ENCODE measurements at regions not wholly inside any gene's neighbourhood (a gene's known extent, or its start where the extent isn't known, plus 50 kb on each side); places are given as distances from the start of the nearest gene placed in this dataset.
"Not testable (repeated sequence)": the region's sequence is repeated elsewhere in the genome, so short reads cannot be mapped to it uniquely, and the experiment has no call there.

- not testable (repeated sequence) for DNase-seq (ENCODE audit: low read depth in 6 of 9, low spot score in 9 of 9); H3K4me3 ChIP-seq (ENCODE audit: low read length in 2 of 2); H3K36me3 ChIP-seq (ENCODE audit: control insufficient read depth in 2 of 2, insufficient read depth in 2 of 2, low read length in 1 of 2); H3K9me3 ChIP-seq (ENCODE audit: control insufficient read depth in 2 of 2, insufficient read depth in 1 of 2, low read length in 1 of 2); H3K27ac ChIP-seq (ENCODE audit: low read depth in 1 of 2, low read length in 1 of 2); H3K4me1 ChIP-seq (ENCODE audit: control insufficient read depth in 2 of 2, insufficient read depth in 2 of 2, low read length in 2 of 2); H3K27me3 ChIP-seq (ENCODE audit: control insufficient read depth in 2 of 2, insufficient read depth in 1 of 2, low read length in 1 of 2)
- WGBS: 96% methylated on average over 3 of the region's 3 CpGs
These were observed 83.9 kb upstream of the TSLP start for GRCh38 chr5:110987573-110987972.

- no peaks in the 10 kb centered on the region for H3K27me3 ChIP-seq (ENCODE audit: control insufficient read depth in 2 of 2, insufficient read depth in 1 of 2, low read length in 1 of 2)
- no peak overlapping the region for H3K4me3 ChIP-seq (ENCODE audit: low read length in 2 of 2)
- no peaks in the 10 kb centered on the region for H3K4me1 ChIP-seq (ENCODE audit: control insufficient read depth in 2 of 2, insufficient read depth in 2 of 2, low read length in 2 of 2)
- H3K36me3 ChIP-seq (ENCODE audit: control insufficient read depth in 2 of 2, insufficient read depth in 2 of 2, low read length in 1 of 2): no peaks in the 10 kb centered on the region
- no peak overlapping the region for H3K27ac ChIP-seq (ENCODE audit: low read depth in 1 of 2, low read length in 1 of 2)
- H3K9me3 ChIP-seq (ENCODE audit: control insufficient read depth in 2 of 2, insufficient read depth in 1 of 2, low read length in 1 of 2): no peaks in the 10 kb centered on the region
- WGBS: 63% methylated on average over 2 of the region's 2 CpGs
- DNase-seq (ENCODE audit: low read depth in 6 of 9, low spot score in 9 of 9): no peak
These were observed 74.8 kb upstream of the TSLP start for GRCh38 chr5:110996742-110997141.

GRCh38 chr5:111002036-111002435 lies 69.5 kb upstream of the TSLP start:
- WGBS: 90% methylated on average over 3 of the region's 3 CpGs

GRCh38 chr5:111003623-111004022 lies 67.9 kb upstream of the TSLP start:
- 98% methylated on average over 1 of the region's 1 CpG for WGBS
- Histone ChIP-seq H3K27me3 (ENCODE audit: control insufficient read depth in 2 of 2, insufficient read depth in 1 of 2, low read length in 1 of 2) (no peaks in the 10 kb centered on the region), H3K27ac (ENCODE audit: low read depth in 1 of 2, low read length in 1 of 2) (no peak overlapping the region), H3K4me1 (ENCODE audit: control insufficient read depth in 2 of 2, insufficient read depth in 2 of 2, low read length in 2 of 2) (no peaks in the 10 kb centered on the region), H3K36me3 (ENCODE audit: control insufficient read depth in 2 of 2, insufficient read depth in 2 of 2, low read length in 1 of 2) (no peaks in the 10 kb centered on the region), H3K4me3 (ENCODE audit: low read length in 2 of 2) (no peak overlapping the region), H3K9me3 (ENCODE audit: control insufficient read depth in 2 of 2, insufficient read depth in 1 of 2, low read length in 1 of 2) (no peaks in the 10 kb centered on the region)
- no peak for DNase-seq (ENCODE audit: low read depth in 6 of 9, low spot score in 9 of 9)

More at GRCh38 chr5:111002036-111002435, 69.5 kb upstream of the TSLP start:
- Histone ChIP-seq H3K9me3 (ENCODE audit: control insufficient read depth in 2 of 2, insufficient read depth in 1 of 2, low read length in 1 of 2) (no peaks in the 10 kb centered on the region), H3K36me3 (ENCODE audit: control insufficient read depth in 2 of 2, insufficient read depth in 2 of 2, low read length in 1 of 2) (no peaks in the 10 kb centered on the region), H3K4me3 (ENCODE audit: low read length in 2 of 2) (no peak overlapping the region), H3K27ac (ENCODE audit: low read depth in 1 of 2, low read length in 1 of 2) (no peak overlapping the region), H3K27me3 (ENCODE audit: control insufficient read depth in 2 of 2, insufficient read depth in 1 of 2, low read length in 1 of 2) (no peaks in the 10 kb centered on the region), H3K4me1 (ENCODE audit: control insufficient read depth in 2 of 2, insufficient read depth in 2 of 2, low read length in 2 of 2) (no peaks in the 10 kb centered on the region)
- DNase-seq (ENCODE audit: low read depth in 6 of 9, low spot score in 9 of 9): no peak

- Histone ChIP-seq H3K4me1 (ENCODE audit: control insufficient read depth in 2 of 2, insufficient read depth in 2 of 2, low read length in 2 of 2) (no peaks in the 10 kb centered on the region), H3K36me3 (ENCODE audit: control insufficient read depth in 2 of 2, insufficient read depth in 2 of 2, low read length in 1 of 2) (no peaks in the 10 kb centered on the region), H3K27me3 (ENCODE audit: control insufficient read depth in 2 of 2, insufficient read depth in 1 of 2, low read length in 1 of 2) (no peaks in the 10 kb centered on the region), H3K27ac (ENCODE audit: low read depth in 1 of 2, low read length in 1 of 2) (no peak overlapping the region), H3K9me3 (ENCODE audit: control insufficient read depth in 2 of 2, insufficient read depth in 1 of 2, low read length in 1 of 2) (no peaks in the 10 kb centered on the region), H3K4me3 (ENCODE audit: low read length in 2 of 2) (no peak overlapping the region)
- DNase-seq (ENCODE audit: low read depth in 6 of 9, low spot score in 9 of 9): no peak
- WGBS: 86% methylated on average over 9 of the region's 9 CpGs
These were observed 67.2 kb upstream of the TSLP start for GRCh38 chr5:111004291-111004690.

GRCh38 chr5:111010783-111011182 lies 60.7 kb upstream of the TSLP start:
- no peaks in the 10 kb centered on the region for H3K9me3 ChIP-seq (ENCODE audit: control insufficient read depth in 2 of 2, insufficient read depth in 1 of 2, low read length in 1 of 2)
- DNase-seq (ENCODE audit: low read depth in 6 of 9, low spot score in 9 of 9): no peak

GRCh38 chr5:111013011-111013410 lies 58.5 kb upstream of the TSLP start:
- H3K36me3 ChIP-seq (ENCODE audit: control insufficient read depth in 2 of 2, insufficient read depth in 2 of 2, low read length in 1 of 2): no peaks in the 10 kb centered on the region
- H3K27me3 ChIP-seq (ENCODE audit: control insufficient read depth in 2 of 2, insufficient read depth in 1 of 2, low read length in 1 of 2): no peaks in the 10 kb centered on the region
- DNase-seq (ENCODE audit: low read depth in 6 of 9, low spot score in 9 of 9): no peak
- H3K4me3 ChIP-seq (ENCODE audit: low read length in 2 of 2): no peak overlapping the region
- 75% methylated on average over 1 of the region's 1 CpG for WGBS
- H3K27ac ChIP-seq (ENCODE audit: low read depth in 1 of 2, low read length in 1 of 2): no peak overlapping the region
- no peaks in the 10 kb centered on the region for H3K4me1 ChIP-seq (ENCODE audit: control insufficient read depth in 2 of 2, insufficient read depth in 2 of 2, low read length in 2 of 2)
- no peaks in the 10 kb centered on the region for H3K9me3 ChIP-seq (ENCODE audit: control insufficient read depth in 2 of 2, insufficient read depth in 1 of 2, low read length in 1 of 2)

More at GRCh38 chr5:111010783-111011182, 60.7 kb upstream of the TSLP start:
- Histone ChIP-seq H3K27ac (ENCODE audit: low read depth in 1 of 2, low read length in 1 of 2) (no peak overlapping the region), H3K4me1 (ENCODE audit: control insufficient read depth in 2 of 2, insufficient read depth in 2 of 2, low read length in 2 of 2) (no peaks in the 10 kb centered on the region), H3K4me3 (ENCODE audit: low read length in 2 of 2) (no peak overlapping the region), H3K36me3 (ENCODE audit: control insufficient read depth in 2 of 2, insufficient read depth in 2 of 2, low read length in 1 of 2) (no peaks in the 10 kb centered on the region), H3K27me3 (ENCODE audit: control insufficient read depth in 2 of 2, insufficient read depth in 1 of 2, low read length in 1 of 2) (no peaks in the 10 kb centered on the region)
- WGBS: 90% methylated on average over 2 of the region's 2 CpGs

GRCh38 chr5:111016801-111017200 lies 54.7 kb upstream of the TSLP start:
- H3K27me3 ChIP-seq (ENCODE audit: control insufficient read depth in 2 of 2, insufficient read depth in 1 of 2, low read length in 1 of 2): peaks cover 0 to 2% of the 10 kb centered on the region in 2 donors
- H3K4me1 ChIP-seq (ENCODE audit: control insufficient read depth in 2 of 2, insufficient read depth in 2 of 2, low read length in 2 of 2): no peaks in the 10 kb centered on the region
- no peak for DNase-seq (ENCODE audit: low read depth in 6 of 9, low spot score in 9 of 9)
- H3K27ac ChIP-seq (ENCODE audit: low read depth in 1 of 2, low read length in 1 of 2): no peak overlapping the region
- H3K9me3 ChIP-seq (ENCODE audit: control insufficient read depth in 2 of 2, insufficient read depth in 1 of 2, low read length in 1 of 2): no peaks in the 10 kb centered on the region
- H3K36me3 ChIP-seq (ENCODE audit: control insufficient read depth in 2 of 2, insufficient read depth in 2 of 2, low read length in 1 of 2): no peaks in the 10 kb centered on the region
- 92% methylated on average over 3 of the region's 3 CpGs for WGBS
- H3K4me3 ChIP-seq (ENCODE audit: low read length in 2 of 2): no peak overlapping the region

- no peak overlapping the region for H3K4me3 ChIP-seq (ENCODE audit: low read length in 2 of 2)
- H3K27ac ChIP-seq (ENCODE audit: low read depth in 1 of 2, low read length in 1 of 2): no peak overlapping the region
- H3K27me3 ChIP-seq (ENCODE audit: control insufficient read depth in 2 of 2, insufficient read depth in 1 of 2, low read length in 1 of 2): peaks cover 0 to 2% of the 10 kb centered on the region in 2 donors
- no peaks in the 10 kb centered on the region for H3K36me3 ChIP-seq (ENCODE audit: control insufficient read depth in 2 of 2, insufficient read depth in 2 of 2, low read length in 1 of 2)
- no peaks in the 10 kb centered on the region for H3K4me1 ChIP-seq (ENCODE audit: control insufficient read depth in 2 of 2, insufficient read depth in 2 of 2, low read length in 2 of 2)
- no peak for DNase-seq (ENCODE audit: low read depth in 6 of 9, low spot score in 9 of 9)
- 96% methylated on average over 1 of the region's 1 CpG for WGBS
- H3K9me3 ChIP-seq (ENCODE audit: control insufficient read depth in 2 of 2, insufficient read depth in 1 of 2, low read length in 1 of 2): no peaks in the 10 kb centered on the region
These were observed 53.8 kb upstream of the TSLP start for GRCh38 chr5:111017731-111018130.

All from thymus (tissue), 11 donors.